T-helper 2 cell (primary cell): ENCODE measurements at regions not wholly inside any gene's neighbourhood (a gene's known extent, or its start where the extent isn't known, plus 50 kb on each side); places are given as distances from the start of the nearest gene placed in this dataset.
"Not testable (repeated sequence)": the region's sequence is repeated elsewhere in the genome, so short reads cannot be mapped to it uniquely, and the experiment has no call there.

Experiments used
- DNase-seq, 5 experiments: peaks; one replicate each; pipeline versions ENCODE4 v3.0.0 to v3.0.0-alpha.2; 2012 to 2022

DNA sequence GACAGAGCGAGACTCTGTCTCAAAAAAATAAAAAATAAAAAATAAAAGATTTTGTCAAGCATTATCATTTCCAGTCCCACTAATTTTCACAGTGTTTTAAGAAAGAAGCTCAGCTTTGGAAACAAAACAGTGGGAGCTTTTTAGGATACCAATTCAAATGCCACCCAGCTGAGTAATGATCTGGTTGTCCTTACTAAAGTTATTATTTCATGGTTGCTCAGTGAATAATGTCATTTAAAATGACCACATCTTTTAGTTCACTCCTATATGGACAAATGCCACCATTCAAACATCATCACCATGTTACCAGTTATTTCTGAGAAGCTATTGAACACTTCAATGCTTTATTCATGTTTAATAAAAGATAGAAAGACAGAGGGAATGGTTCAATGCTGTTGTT lies 365.0 kb downstream of the CCER1 start:
- DNase-seq = no peak

DNA sequence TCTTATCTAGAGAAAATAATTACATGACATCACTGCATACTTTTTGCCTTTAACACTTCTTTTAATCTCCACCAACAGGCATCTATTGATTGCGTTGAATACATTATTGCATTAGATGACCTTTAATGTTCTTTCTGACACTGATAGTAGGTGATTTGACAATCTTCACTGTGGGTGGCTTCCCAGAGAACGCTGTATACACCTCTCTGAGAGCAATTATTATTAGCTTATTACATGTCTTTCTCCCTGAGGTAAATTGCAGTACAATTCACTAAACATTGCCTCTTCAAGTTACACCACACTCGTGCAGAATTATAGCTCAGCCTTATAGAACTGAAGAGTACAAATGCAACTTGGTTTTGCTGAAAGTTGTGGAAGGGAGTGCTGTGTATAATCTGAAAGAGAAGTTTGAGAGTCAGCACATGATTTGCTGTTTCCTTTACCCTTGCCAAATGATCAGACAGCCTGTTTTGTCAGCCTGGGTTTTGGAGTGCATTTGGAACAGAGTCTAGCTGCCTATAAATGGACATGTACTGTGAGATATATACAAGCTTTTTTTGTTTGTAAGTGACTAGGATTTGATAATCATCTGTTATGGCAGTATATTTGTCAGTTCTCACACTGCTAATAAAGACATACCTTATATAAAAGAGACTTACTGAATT lies 369.2 kb downstream of the CCER1 start:
- no peak for DNase-seq

DNA sequence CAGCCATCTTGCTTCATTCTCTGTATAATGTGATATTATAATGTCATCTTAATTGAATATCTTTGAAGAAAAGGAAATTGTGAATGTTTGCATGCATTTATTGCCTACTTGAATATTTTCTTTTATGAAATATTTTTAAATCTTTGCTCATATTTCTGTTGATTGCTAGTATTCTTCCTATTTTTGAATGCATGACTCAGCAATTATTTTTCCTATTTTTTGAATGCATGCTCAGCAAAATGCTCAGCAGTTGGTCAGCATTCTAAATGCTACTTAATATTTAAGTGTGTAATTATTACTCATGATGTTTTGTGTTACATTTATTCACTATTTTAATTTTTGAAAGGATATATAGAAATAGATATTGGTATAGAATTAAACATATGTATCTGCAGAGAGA lies 378.3 kb downstream of the CCER1 start:
- DNase-seq = no peak

DNA sequence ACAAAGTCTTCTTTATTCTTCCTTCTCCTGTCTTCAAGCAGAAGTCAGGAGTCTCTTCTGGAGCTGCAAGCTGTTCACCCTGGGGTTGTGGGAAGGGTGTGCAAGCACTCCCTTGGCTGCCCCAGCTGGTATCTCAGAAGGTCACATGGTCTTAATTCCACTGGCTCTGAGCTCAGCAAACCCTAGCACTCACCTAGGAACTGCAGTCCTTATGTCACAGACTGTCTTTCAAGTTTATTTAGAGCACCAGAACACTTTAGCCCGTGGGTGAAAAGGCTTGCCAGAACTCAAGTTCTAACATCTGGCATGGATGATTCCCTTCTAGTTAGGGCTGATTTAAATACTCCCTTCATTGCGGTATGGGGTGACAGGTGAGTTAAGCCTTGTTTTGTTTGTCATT lies 379.0 kb downstream of the CCER1 start:
- no peak for DNase-seq

DNA sequence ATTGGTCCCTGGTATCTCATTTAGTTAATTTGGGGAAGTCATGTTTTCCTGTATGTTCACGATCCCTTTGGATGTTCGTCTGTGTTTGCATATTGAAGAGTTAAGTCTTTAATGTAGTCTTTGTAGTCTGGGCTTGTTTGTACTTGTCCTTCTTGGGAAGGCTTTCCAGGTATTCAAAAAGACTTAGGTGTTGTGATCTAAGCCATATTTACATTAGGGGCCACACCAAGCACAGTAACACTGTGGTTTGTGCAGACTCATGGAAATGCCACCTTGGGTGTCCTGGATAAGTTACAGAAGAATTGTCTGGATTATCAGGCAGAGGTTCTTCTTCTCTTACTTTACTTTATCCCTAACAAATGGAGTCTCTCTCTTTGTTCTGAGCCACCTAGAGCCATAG lies 380.3 kb downstream of the CCER1 start:
- no peak for DNase-seq

DNA sequence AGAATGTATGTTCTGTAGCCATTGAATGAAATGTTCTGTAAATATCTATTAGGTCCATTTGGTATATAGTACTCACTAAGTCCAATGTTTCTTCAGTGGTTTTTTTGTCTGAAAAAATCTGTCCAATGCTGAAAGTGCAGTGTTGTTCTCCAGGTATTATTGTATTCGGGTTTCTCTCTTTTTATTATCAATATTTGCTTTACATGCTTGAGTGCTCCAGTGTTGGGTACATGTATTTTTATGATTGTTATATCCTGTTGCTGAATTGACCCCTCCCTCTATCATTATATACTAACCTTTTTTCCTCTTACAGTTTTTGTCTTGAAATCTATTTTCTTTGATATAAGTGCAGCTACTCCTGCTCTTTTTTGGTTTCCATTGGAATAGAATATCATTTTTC lies 382.2 kb downstream of the CCER1 start:
- DNase-seq = no peak

DNA sequence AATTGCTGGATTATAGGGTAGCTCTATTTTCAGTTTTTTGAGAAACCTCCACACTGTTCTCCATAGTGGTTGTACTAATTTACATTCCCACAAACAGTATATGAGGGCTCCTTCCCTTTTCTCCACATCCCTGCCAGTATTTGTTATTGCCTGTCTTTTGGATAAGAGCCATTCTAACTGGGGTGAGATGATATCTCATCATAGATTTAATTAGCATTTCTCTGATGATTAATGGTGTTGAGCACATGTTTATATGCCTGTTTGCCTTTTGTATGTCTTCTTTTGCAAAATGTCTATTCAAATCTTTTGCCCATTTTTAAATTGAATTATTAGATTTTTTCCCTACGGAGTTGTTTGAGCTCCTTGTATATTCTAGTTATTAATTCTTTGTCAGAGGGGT lies 385.3 kb downstream of the CCER1 start:
- no peak for DNase-seq

DNA sequence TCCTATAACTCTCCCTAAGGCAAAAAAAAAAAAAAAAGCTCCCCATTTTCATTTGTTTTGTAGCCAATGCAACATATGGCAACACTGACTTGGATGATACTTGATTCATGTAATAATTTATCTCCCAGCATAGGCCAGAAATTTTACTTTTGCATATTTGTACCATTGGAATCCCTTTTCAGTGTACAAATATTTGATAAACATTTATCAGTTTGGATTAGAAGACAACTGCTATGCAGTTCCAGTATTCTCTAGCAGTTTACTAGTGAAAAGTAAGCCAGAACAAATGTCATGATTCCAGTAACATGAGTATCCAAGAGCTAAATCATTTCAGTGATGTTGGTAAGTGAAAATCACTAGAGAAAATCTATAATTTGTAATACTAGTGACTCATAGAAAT lies 392.3 kb downstream of the CCER1 start:
- no peak for DNase-seq

DNA sequence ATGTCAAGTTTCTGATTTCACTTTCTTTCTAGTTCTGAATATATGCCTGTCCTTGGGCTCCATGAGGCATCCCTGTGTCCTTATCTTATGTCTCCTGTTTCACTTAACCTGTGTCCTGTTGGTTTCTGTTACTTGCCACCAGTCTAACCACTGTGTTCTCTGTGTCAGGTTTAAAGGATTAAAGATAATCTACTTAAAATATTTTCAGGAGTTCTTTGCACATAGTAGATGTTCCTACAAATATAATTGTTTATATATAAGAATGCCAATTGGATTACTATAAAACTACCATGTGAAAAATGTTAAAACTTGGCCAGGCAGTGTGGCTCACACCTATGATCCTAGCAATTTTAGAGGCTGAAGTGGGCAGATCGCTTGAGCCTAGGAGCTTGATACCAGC lies 406.4 kb downstream of the CCER1 start:
- no peak for DNase-seq

DNA sequence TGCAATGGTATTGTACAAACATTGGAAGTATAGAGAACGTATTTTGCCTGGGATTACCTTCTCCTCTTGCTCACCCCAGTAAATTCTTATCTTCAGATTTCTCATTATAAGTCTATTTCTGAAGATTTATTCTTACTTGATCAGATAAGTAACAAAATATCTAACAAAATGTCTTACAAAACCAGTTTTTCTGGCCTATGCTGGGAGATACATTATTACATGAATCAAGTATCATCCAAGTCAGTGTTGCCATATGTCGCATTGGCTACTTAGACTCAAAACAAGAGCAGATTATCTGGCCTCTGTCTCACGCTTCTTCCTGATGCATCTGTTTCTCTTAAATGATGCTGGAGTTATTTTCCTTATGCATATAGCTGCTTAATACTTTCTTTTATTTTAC lies 408.5 kb downstream of the CCER1 start:
- no peak for DNase-seq

DNA sequence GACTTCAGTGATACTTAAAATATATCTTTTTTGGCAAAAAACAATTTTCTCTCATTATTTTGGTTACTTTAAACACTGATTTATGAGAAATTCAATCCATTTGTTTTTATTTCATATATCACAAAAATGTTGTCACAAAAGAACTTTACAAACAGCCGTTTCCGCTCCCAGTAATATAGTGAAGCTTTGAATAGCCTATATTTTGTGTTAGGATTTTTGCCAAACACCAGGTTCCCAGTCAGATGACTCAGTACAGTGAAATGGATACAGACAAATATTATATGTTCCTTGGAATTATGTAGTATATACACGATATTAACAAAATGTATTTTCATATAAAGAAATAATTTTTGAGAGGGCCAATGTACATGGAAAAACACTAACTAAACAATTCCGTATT lies 411.1 kb downstream of the CCER1 start:
- no peak for DNase-seq

DNA sequence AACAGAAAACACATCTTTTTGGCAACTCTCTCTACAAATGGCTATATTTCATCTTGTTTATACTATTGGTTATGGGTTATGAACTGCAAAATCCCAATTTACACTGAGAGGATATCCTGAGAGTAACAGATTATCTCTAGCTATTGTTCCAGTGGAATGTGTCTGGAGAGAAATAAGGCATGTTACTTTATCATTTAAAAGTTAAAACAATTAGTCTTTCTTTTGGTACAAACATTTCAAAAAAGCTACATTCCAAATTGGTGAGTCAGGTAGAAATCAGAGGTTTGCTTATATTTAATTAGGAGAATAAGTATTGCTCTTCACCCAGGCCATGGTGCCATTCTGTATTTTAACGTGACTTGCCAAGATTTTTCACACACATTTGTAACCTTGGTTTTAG lies 411.6 kb downstream of the CCER1 start:
- no peak for DNase-seq

DNA sequence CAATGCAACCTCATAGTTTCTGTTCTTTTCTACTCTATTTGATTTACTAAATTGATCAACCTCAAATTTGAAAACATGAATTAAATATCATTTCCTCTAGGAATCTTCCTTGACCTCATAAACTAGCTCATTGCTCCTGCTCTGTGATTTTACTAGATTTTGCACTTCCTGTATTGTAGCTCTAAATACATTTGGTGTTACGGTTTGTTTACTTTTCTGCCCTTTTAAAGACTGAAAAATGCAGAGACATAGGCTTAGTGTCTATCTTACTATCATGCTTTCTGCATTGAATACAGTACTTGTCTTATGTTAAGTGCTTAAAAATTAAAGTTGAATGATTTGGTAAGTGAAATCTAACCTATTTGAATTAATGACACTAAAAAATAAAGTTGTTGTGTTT lies 412.1 kb downstream of the CCER1 start:
- DNase-seq = not testable (repeated sequence)

DNA sequence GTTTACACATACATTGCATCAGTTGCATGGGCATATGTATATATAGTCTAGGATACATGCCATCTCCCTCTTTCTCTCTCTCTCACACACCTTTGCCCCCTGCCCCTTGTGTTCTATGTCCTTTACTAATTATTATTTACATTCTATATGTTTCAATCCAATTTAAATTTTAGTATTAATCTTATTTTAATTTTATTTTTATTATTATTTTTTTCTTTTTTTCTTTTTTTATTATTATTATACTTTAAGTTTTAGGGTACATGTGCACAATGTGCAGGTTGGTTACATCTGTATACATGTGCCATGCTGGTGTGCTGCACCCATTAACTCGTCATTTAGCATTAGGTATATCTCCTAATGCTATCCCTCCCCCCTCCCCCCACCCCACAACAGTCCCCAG lies 421.1 kb downstream of the CCER1 start:
- not testable (repeated sequence) for DNase-seq

DNA sequence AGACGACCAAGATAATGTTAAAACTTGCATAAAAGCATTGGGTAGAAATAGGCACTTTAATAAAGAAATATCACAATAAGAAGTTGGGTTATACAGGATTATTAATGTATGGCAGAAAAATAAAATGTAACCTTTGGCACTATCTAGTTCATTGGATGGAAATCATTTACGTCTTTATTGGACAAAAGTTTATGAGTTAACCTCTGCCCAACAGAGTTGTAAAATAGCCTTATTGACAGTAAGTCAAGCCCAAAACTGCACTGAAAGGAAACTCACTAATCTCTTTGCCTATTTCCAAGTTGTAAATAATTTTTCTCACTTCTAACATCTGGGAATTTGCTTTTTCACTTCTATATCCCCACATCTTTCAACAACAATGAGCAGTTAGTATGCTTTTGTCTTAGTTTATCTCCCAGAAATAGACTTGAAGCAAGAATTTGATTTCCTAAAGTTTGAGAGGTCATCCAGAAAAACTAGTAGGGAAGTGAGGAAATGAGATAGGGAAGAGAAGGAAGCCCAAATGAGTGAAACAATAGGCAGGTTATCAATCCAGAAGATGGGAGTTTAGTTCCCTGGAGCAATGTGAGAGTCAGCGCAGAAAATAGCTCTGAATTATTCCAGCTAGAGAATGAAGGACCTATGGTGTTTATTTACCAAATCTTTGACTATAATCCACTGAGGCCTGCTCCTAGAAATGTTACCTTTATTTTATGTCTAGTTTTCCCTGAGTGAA lies 434.8 kb downstream of the CCER1 start:
- no peak for DNase-seq

DNA sequence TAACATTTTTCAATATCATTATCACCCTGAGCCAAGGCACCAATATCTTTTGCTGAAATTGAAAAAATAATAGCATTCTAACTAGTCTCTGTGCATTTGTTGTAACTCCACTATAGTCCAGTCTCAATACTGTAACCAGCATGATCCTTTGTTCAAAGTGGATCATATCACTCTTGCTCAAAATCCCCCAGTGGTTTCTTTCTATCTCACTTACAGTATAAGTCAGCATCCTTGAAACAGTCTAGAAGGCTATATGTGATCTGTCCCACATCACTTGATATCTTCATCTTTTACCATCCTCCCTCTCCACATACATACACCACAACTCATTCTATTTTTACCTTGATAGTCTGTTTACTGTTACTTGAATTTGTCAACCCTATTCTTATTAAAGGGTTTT lies 435.7 kb downstream of the CCER1 start:
- DNase-seq = peak in 1 of 5 experiments; percentile 76

DNA sequence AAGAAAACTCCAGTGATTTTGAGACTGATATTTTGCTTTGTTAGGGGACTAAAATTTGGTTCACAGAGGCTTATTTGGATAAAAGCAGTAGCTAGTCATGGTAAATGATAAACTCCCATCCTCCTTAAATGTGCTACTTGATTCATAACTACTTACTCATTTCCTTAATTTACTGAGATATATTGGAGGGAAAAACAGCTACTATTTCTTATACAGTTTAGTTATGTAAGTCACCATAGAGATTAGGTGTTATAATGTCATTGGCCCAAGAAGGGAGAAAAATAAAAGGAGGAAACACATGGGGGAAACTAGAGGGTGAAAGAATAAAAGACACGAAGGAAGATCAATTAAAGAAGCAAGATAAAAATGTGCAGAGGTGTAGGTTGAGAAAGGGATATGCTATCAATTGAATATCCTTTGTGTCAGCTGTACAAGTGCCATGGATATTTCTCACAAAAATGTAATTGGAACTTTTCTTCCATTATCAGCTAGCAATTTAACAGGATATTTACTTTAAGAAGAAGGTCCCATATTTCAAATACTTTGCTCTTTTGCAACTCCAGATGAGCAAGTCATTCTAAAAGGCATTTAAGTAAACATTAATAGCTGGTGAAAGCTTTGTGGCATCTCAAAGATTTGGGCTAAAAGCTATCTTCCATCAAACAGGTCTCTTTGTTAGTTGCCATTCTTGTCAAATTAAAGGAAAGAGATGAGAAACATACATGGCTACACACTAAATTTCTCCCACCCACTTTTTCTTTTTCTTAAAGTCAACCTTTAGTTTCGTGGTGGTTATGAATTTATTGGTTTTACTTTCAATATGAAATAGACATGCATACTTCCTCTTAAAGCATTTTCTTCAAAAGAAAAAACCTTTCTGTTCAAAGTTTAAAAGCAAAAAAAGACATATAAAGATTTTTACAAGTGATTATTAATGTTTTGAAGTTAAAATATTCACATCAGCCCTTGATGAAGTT lies 439.5 kb downstream of the CCER1 start:
- DNase-seq = peak in 1 of 5 experiments; percentile 63

DNA sequence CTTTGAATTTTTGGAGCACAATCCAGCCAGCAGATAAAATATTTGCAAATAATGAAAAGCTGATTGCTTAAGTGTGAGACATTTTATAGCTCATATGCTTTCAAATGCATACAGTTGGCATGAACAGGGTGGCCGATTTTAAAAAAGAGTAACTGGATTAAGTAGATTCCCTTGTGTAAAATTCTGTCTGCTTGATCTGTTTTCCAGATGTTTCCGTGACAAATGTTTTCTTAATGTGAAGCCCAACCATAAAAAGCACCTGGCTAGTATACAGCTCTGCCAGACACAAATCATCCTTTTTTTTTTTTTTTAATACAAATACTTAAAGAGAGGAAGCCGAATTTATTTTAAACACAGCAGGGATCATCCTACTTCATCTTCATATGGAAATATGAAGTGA lies 440.7 kb downstream of the CCER1 start:
- DNase-seq = no peak

DNA sequence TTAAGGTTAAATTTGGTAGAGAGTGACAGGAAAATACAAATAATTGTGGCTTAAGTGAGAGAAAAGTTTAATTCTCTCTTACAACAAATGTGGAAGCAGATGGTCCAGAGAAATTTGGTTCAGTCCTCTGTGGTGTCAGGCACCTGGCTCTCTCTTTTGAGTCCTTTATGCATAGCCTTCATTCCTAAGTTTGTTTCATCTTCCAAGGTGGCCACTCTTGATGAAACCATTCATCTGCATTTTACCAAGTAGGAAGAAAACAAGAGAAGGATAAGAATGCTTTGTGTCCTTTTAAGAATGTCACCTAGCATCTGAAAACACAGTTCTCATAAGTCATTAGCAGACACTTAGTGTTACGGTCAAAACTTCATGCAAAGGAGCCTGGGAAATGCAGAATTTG lies 442.5 kb downstream of the CCER1 start:
- no peak for DNase-seq

DNA sequence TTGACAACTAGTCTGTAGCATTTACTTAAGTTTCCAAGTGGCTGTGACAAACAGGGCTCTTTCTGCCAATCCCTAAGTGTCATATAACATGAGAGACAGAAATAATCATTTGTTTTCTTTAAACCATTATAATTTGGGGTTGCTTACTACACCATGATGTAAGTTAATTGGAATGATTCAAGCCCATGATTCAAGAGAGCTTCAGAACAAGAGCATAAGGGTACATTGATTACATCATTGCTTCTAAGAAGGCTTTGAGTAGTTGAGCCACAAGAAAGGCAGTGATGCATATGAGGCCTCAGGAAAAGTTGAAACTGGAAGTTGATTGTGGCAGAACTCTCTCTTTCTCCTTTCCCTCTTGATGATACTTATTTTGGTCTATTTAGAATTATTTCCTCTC lies 444.0 kb downstream of the CCER1 start:
- DNase-seq = no peak

DNA sequence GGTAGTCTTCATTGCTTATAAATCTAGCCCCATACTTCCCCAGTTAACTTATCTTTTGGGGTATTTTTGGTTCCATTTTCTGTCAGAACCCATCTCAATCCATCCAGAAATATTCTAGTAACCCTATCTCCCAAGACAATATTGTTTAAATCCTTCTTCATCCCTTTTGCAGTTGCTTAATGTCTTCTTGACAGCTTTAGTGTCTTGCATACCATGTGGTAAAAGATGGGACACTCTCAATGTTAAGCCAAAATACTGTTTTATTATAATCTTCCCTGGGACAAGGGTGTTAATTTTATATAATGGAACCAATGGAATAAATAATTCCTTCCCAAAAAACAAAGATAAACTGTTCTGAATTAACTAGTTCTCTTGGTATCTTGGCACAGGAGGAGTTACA lies 450.2 kb downstream of the CCER1 start:
- no peak for DNase-seq

DNA sequence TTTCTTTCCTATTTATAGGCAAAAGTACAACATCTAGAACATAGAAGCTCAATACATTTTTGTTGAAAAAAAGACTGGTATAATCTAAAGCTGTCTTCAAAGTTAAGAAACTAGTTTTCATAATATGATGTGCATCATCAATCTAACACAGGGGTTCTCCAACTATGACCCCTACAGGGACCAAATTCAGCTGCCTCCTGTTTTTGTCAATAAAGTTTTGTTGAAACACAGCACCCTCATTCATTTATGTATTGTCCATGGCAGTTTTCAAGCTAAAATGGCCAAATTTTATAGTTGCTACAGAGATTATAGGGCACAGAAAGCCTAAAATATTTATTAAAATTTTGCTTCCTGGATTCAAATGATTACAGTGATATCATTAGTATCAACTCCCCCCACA lies 452.9 kb downstream of the CCER1 start:
- DNase-seq = no peak

DNA sequence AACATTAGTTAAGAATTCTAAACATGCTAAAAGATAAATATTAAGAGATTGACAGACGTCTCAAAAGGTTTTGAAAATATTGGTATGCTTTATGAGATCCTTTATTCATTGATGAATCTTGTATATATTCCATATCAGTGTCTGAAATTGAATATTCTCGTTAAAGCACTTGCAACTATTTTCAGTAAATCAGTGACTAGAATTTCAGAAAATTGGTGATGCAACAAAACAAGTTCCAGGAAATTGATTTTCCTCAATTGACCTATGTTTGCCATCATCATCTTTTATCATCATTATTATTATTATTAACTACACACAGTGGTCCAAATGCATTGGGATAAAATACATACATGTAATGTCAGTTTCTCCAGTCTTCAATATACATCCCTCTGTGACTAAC lies 453.6 kb downstream of the CCER1 start:
- no peak for DNase-seq

DNA sequence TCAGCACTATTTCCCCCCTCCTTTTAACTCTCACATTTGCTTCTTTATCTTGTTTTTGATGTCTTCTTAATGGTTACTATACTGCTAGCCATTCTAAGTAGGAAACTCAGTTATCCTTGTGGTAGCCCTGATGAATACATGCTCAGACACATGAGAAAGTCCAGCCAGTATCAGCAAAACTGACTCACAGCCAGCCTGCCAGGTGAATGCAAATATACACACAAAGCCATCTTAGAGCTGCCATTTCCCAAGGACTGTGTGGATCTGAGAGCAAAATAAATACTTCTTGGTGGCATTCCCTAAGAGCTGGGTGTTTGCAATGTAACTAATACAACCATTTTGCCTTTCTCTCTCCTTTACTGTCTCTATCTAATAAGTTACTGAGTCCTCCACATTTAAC lies 455.2 kb downstream of the CCER1 start:
- no peak for DNase-seq
